ENCODE measurements at regions not wholly inside any gene's neighbourhood (a gene's known extent, or its start where the extent isn't known, plus 50 kb on each side); places are given as distances from the start of the nearest gene placed in this dataset.

GRCh38 chr2:118591223-118591622 lies 256.2 kb downstream of the EN1 start:
- ATAC-seq (no peak), FAIRE-seq (no peak), DNase-seq (ENCODE audit: low read depth, low spot score) (no peak)
- SMC1A ChIA-PET (ENCODE audit: uncharacterized antibody, unreplicated experiment): no interaction called here
- intact Hi-C loops (cut with micrococcal nuclease; ENCODE audit: unreplicated experiment) (no loop called here), in situ Hi-C loops (cut with MboI) (no loop called here)
- no peak overlapping the region for H3K4me2 ChIP-seq (ENCODE audit: control insufficient read depth, insufficient read depth)
- no peaks in the 10 kb centered on the region for H3K4me1 ChIP-seq (ENCODE audit: control insufficient read depth, insufficient read depth, low read length)
- no peak overlapping the region for H3K9ac ChIP-seq (ENCODE audit: control insufficient read depth, insufficient read depth, low read length)
- H3K36me3 ChIP-seq (ENCODE audit: control insufficient read depth in 2 of 2, insufficient read depth in 2 of 2, low read length in 1 of 2): no peaks in the 10 kb centered on the region
- POLR2A ChIA-PET: no interaction called here
- CTCF ChIA-PET: no interaction called here
- H2AFZ ChIP-seq (ENCODE audit: control insufficient read depth, low read depth, low read length): no peak overlapping the region
- no peaks in the 10 kb centered on the region for H4K20me1 ChIP-seq (ENCODE audit: control insufficient read depth, insufficient read depth)
- no peak overlapping the region for H3K4me3 ChIP-seq
- H3K79me2 ChIP-seq (ENCODE audit: control insufficient read depth, insufficient read depth, low read length): no peaks in the 10 kb centered on the region
- WGBS (ENCODE audit: insufficient coverage, insufficient replicate concordance, low lambda C conversion rate, missing lambda C conversion rate): 25% methylated on average over 7 of the region's 7 CpGs
- RAD21 ChIA-PET (ENCODE audit: unreplicated experiment): no interaction called here
- H3K9me3 ChIP-seq (replicated peaks; ENCODE audit: control insufficient read depth, insufficient read depth, low read length): no peaks in the 10 kb centered on the region
- no peaks in the 10 kb centered on the region; a peak in 1 of 4 replicates for H3K27me3 ChIP-seq (replicated peaks in 1 of 2; ENCODE audit: control insufficient read depth in 2 of 2, insufficient read depth in 2 of 2, low read length in 1 of 2)
- no peak for TF ChIP-seq FOXM1 (IDR thresholded peaks at IDR 0.05; ENCODE audit: low read depth, low read length)
- no peak for TF ChIP-seq ZNF274 (IDR thresholded peaks at IDR 0.05; ENCODE audit: insufficient read depth, insufficient read length)
- TF ChIP-seq NR2F1 (conservative IDR thresholded peaks at IDR 0.05): no peak
- TF ChIP-seq ZNF207 (IDR thresholded peaks at IDR 0.05; ENCODE audit: borderline replicate concordance): no peak
- TF ChIP-seq NR2C1 (IDR thresholded peaks at IDR 0.05): no peak
- no peak for TF ChIP-seq EED (IDR thresholded peaks at IDR 0.05; ENCODE audit: low read depth)
- TF ChIP-seq EP300 (IDR thresholded peaks at IDR 0.05; ENCODE audit: borderline replicate concordance in 1 of 2, control insufficient read depth in 1 of 2, low read depth in 2 of 2, low read length in 2 of 2): no peak
- no peak for TF ChIP-seq NFIC (IDR thresholded peaks at IDR 0.05; ENCODE audit: low read depth, low read length)
- no peak for TF ChIP-seq ZNF687 (IDR thresholded peaks at IDR 0.05)
- TF ChIP-seq E2F8 (IDR thresholded peaks at IDR 0.05; ENCODE audit: low read depth, partially characterized antibody): no peak
- no peak for TF ChIP-seq BACH1 (IDR thresholded peaks at IDR 0.05; ENCODE audit: borderline replicate concordance)
- no peak for TF ChIP-seq SMARCA5 (IDR thresholded peaks at IDR 0.05)
- no peak for TF ChIP-seq RUNX3 (IDR thresholded peaks at IDR 0.05; ENCODE audit: low read length)
- no TSS peak for BruUV-seq (replicated peaks)
- H3K27ac ChIP-seq (ENCODE audit: control insufficient read depth, insufficient read depth): no peak overlapping the region

Data from GM12878 (cell line).